Astrocyte of the spinal cord (primary cell): ENCODE measurements at regions not wholly inside any gene's neighbourhood (a gene's known extent, or its start where the extent isn't known, plus 50 kb on each side); places are given as distances from the start of the nearest gene placed in this dataset.

Experiments used
- DNase-seq: peaks from one replicate; pipeline ENCODE4 v3.0.0; 2011; ENCODE audit warnings: low read depth, low spot score
- H3K4me3 ChIP-seq: 2 replicates; pipeline ENCODE4 v1.5.1; 2011; ENCODE audit warnings: low read depth, mild to moderate bottlenecking, low read length, moderate library complexity
- in situ Hi-C: cut with HindIII; loops from 2 replicates; pipeline ENCODE4 v1.10.0; 2017; ENCODE audit warnings: low sequenced_read_pairs
- TF ChIP-seq, protein P1 (sequence below): IDR thresholded peaks from 2 replicates; pipeline ENCODE4 v1.5.1; 2012; ENCODE audit warnings: low read depth, mild to moderate bottlenecking, low read length, inconsistent platforms

DNA sequence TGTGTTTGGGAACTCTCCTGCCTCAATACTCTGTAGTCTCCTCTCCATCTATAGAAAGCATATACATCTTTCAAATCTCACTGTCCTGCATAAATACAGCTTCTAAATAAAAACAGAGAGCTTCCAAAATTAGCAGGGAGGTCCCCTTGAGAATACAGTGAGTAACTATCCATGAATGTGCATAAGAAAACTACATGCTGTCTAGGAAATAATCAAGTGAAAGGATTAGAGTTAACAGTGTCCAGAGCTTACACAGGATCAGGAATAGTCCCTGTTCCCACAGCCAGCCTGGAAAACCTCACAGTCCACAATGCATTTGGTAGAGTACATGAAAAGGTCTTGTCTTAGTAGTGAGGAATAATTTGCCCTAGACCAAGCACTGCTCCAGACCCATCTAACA lies 123.0 kb upstream of the POU3F2 start:
- H3K4me3 ChIP-seq: no peak overlapping the region
- TF ChIP-seq, protein P1, sequence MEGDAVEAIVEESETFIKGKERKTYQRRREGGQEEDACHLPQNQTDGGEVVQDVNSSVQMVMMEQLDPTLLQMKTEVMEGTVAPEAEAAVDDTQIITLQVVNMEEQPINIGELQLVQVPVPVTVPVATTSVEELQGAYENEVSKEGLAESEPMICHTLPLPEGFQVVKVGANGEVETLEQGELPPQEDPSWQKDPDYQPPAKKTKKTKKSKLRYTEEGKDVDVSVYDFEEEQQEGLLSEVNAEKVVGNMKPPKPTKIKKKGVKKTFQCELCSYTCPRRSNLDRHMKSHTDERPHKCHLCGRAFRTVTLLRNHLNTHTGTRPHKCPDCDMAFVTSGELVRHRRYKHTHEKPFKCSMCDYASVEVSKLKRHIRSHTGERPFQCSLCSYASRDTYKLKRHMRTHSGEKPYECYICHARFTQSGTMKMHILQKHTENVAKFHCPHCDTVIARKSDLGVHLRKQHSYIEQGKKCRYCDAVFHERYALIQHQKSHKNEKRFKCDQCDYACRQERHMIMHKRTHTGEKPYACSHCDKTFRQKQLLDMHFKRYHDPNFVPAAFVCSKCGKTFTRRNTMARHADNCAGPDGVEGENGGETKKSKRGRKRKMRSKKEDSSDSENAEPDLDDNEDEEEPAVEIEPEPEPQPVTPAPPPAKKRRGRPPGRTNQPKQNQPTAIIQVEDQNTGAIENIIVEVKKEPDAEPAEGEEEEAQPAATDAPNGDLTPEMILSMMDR: no peak
- DNase-seq: no peak
- in situ Hi-C loops: no loop called here

DNA sequence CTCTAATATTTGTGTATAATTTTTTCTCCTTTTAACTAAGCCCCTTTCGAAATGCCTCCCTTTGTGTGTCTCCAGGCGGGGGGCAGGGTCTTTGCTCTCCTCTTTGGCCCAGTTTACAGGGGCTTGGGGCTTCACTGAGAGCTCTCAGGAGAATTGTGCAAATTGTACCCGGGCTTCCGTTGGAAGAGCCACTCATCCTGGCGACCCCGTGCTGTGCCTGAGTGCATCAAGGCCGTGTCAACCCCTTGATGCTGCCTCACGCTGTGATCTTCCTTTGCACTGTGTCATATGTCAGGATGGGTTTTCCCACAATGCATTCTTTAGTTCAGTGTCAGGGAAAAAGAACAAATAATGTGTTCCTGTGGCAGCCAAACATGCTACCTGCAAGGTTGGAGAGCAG lies 118.0 kb upstream of the POU3F2 start:
- TF ChIP-seq, protein P1: no peak
- in situ Hi-C loops: no loop called here
- no peak overlapping the region for H3K4me3 ChIP-seq
- DNase-seq: no peak

DNA sequence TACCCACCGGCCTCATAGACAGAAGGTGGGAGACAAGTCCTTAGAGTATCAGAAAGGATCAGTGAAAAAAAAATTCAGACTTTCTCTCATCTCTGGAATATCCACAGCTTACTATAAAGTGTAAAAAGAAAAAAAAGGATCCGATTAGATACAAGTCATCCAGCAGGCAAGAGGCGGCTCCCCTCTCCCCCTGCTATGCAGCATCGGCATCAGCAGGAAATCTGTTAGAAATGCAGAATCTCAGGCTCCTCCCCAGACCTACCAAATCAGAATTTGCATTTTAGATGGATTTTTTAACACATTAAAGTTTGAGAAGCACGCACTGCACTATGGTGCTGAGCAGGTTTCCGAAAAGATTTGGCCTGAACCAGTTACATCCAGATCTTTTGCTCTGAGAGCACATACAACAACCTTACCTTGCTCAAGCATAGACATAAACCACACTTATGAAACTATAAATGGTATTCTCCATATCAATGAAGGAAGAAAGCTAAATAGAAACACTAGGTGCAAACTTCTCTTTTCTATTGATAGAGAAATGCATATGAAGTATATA lies 117.0 kb upstream of the POU3F2 start:
- in situ Hi-C loops: no loop called here

DNA sequence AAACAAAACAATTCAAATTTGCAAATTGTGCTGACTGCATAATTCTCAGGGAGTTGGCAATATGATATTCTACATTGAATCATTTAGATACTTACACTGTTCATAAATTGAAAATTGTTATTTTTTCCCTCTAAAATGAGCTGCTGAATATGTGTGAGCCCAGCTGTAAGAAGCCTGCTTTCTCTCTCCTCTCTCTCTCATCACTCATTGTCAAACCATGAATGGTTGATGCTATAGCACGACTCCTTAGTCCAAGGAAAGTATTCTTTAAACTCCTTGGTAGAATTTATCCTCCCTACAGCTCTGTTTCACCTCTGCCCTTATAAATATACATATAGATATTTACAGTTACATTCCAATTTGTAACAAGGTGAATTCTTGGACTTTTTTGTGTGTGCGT lies 116.4 kb upstream of the POU3F2 start:
- in situ Hi-C loops: no loop called here
- H3K4me3 ChIP-seq: no peak overlapping the region
- TF ChIP-seq, protein P1: no peak
- DNase-seq: no peak

More for the DNA sequence above, 117.0 kb upstream of the POU3F2 start:
- no peak for DNase-seq
- TF ChIP-seq, protein P1: no peak
- no peak overlapping the region for H3K4me3 ChIP-seq

DNA sequence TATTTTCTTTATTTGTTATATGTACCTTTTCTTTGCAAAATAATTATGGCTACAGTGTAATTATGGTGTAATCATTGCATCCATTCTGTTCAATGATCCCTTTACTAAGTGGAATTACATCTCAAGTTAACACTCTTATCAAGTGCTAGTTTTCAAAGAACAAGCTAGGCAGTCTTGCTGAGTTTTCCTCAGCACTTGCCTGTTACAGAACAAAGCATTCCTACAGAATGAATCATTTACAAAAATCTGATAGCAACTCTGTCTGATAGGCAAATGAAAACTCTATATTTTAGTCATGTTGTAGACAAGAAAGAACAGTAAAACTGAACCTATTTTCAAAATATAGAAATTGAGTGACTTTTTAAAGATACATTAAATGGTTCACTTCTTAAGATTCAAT lies 109.8 kb upstream of the POU3F2 start:
- H3K4me3 ChIP-seq: no peak overlapping the region
- peak; percentile 38 for DNase-seq
- TF ChIP-seq, protein P1: no peak
- in situ Hi-C loops: no loop called here

DNA sequence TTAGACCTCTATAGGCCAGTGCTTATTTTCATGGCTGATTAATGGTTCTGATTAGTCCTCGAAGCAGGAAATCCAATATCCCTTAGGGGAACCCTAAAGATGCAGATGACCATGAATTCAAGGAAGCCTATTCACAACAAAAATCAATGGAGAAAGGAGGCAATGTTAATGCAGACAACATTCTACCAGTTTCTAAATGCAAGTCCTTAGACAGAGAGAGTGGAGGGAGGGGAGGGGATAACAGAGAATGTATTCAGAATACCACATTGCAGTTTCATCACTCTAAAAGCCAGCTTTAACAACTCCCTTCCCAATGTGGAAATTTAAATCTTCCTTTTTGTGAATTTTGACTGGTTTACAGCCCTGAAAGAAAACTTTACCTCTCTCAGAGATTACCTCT lies 87.1 kb upstream of the POU3F2 start:
- TF ChIP-seq, protein P1: no peak

DNA sequence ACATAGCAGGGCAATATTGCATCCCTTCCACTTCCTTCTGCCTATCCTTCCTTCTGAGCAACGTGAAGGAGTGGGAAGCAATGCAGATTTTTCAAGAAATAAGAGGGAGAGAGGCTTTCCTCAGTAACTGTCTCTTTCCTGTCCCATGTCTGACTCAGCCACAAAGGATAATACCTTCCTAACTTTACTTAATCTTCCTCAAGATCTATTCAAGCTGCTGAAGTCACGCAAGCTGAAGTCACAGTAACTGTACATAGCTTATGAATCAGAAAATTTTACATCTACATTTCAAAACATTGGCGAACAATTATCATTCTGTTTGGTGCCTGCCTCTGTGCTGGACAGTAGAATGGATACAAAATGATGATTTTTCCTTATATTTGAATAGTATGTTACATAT lies 86.4 kb upstream of the POU3F2 start:
- DNase-seq: no peak
- TF ChIP-seq, protein P1: no peak
- in situ Hi-C loops: no loop called here

More for the DNA sequence above, 87.1 kb upstream of the POU3F2 start:
- H3K4me3 ChIP-seq: no peak overlapping the region
- no peak for DNase-seq
- in situ Hi-C loops: no loop called here

More for the DNA sequence above, 86.4 kb upstream of the POU3F2 start:
- no peak overlapping the region for H3K4me3 ChIP-seq
